Coronary artery (tissue), 2 donors: ENCODE measurements at regions not wholly inside any gene's neighbourhood (a gene's known extent, or its start where the extent isn't known, plus 50 kb on each side); places are given as distances from the start of the nearest gene placed in this dataset.
"Not testable (repeated sequence)": the region's sequence is repeated elsewhere in the genome, so short reads cannot be mapped to it uniquely, and the experiment has no call there.

Experiments used
- DNase-seq: peaks from one replicate; pipeline ENCODE4 v3.0.0-alpha.2; 2017; ENCODE audit warnings: low spot score
- H3K27ac ChIP-seq, 2 donors: fragments of 200-600 bp; sonication (generic); one replicate each; pipeline ENCODE4 v1.5.1; 2016 to 2019
- H3K4me3 ChIP-seq: fragments of 200-600 bp; sonication (generic); 2 replicates; pipeline ENCODE4 v1.5.1; 2016; ENCODE audit warnings: mild to moderate bottlenecking, moderate library complexity
- CTCF ChIP-seq: fragments of 200-600 bp; sonication (generic); IDR thresholded peaks from one replicate; pipeline ENCODE4 v1.5.1; 2019; ENCODE audit warnings: antibody characterized with exemption

- TF ChIP-seq CTCF: no peak
- no peak for DNase-seq
- no peak overlapping the region for H3K4me3 ChIP-seq
- no peak overlapping the region for H3K27ac ChIP-seq
These were observed 65.5 kb upstream of the HSPA9 start for GRCh38 chr5:138640646-138641254.

- DNase-seq: no peak
- no peak for TF ChIP-seq CTCF
- H3K27ac ChIP-seq: no peak overlapping the region
- H3K4me3 ChIP-seq: no peak overlapping the region
These were observed 64.9 kb upstream of the HSPA9 start for GRCh38 chr5:138640138-138640537.

GRCh38 chr5:138639326-138639725 is 64.1 kb upstream of the HSPA9 start:
- H3K27ac ChIP-seq: no peak overlapping the region
- H3K4me3 ChIP-seq: no peak overlapping the region
- no peak for TF ChIP-seq CTCF
- DNase-seq: no peak

- H3K27ac ChIP-seq: no peak overlapping the region
- DNase-seq: no peak
- no peak overlapping the region for H3K4me3 ChIP-seq
- TF ChIP-seq CTCF: no peak
These were observed 62.1 kb upstream of the HSPA9 start for GRCh38 chr5:138637256-138637655.

- no peak for DNase-seq
- no peak for TF ChIP-seq CTCF
- Histone ChIP-seq H3K27ac (no peak overlapping the region), H3K4me3 (no peak overlapping the region)
These were observed 61.3 kb upstream of the HSPA9 start for GRCh38 chr5:138636398-138636944.

- no peak for DNase-seq
- no peak for TF ChIP-seq CTCF
- no peak overlapping the region for H3K27ac ChIP-seq
- H3K4me3 ChIP-seq: no peak overlapping the region
These were observed 60.5 kb upstream of the HSPA9 start for GRCh38 chr5:138635708-138636107.

GRCh38 chr5:138635265-138635664 is 60.1 kb upstream of the HSPA9 start:
- H3K4me3 ChIP-seq: no peak overlapping the region
- H3K27ac ChIP-seq: peak overlapping the region in 1 of 2 donors; percentile 41
- DNase-seq: no peak
- TF ChIP-seq CTCF: no peak

GRCh38 chr5:138634804-138635203 is 59.6 kb upstream of the HSPA9 start:
- peak overlapping the region in 1 of 2 donors; percentile 41 for H3K27ac ChIP-seq
- H3K4me3 ChIP-seq, DNase-seq: not testable (repeated sequence)
